GM12878 (cell line): ENCODE measurements at regions not wholly inside any gene's neighbourhood (a gene's known extent, or its start where the extent isn't known, plus 50 kb on each side); places are given as distances from the start of the nearest gene placed in this dataset.

ENCODE experiments used
- CUX1 ChIP-seq: IDR thresholded peaks from 2 replicates; pipeline ENCODE4 v1.6.1; 2012; ENCODE audit warnings: improper control_type of control experiment, low read depth, low read length; ENCODE audit not compliant: insufficient replicate concordance
- ELK1 ChIP-seq: IDR thresholded peaks from 2 replicates; pipeline ENCODE4 v1.6.1; 2012; ENCODE audit warnings: low read depth, low read length, improper control_type of control experiment
- HDAC2 ChIP-seq: fragments of 200-600 bp; sonication (generic); IDR thresholded peaks from 2 replicates; pipeline ENCODE4 v1.6.1; 2017
- MTA3 ChIP-seq: IDR thresholded peaks from 2 replicates; pipeline ENCODE4 v1.6.1; 2012; ENCODE audit warnings: low read length, inconsistent platforms, borderline replicate concordance
- STAT1 ChIP-seq: fragments of 450-650 bp; conservative IDR thresholded peaks from 2 replicates; pipeline ENCODE4 v1.6.1; 2014; ENCODE audit warnings: antibody characterized with exemption, mild to moderate bottlenecking
- TF ChIP-seq, protein P1 (sequence below): fragments of 450-650 bp; IDR thresholded peaks from 2 replicates; pipeline ENCODE4 v1.6.1; 2016; ENCODE audit warnings: mild to moderate bottlenecking

DNA sequence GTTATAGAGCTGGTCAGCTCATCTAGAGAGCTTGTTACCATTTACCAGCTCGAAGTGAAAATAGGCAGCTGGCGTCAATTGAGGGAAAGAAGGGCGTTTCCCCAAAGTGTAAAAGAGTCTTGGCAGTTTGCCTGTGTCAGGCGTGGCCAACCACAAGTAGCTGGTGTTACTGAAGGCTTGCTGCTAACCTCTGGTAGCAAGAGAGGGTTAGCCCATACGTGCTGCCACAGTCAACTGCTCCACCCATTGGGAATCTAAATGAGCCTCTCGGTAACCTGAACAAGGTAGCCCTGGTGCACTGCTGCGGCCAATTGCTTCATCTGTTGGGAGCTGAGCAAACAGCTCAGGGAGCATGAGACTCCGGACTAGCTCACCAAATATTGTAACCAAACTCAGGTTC lies 314.9 kb upstream of the SLITRK5 start (continued):
- no peak for TF ChIP-seq CUX1
- TF ChIP-seq, protein P1, sequence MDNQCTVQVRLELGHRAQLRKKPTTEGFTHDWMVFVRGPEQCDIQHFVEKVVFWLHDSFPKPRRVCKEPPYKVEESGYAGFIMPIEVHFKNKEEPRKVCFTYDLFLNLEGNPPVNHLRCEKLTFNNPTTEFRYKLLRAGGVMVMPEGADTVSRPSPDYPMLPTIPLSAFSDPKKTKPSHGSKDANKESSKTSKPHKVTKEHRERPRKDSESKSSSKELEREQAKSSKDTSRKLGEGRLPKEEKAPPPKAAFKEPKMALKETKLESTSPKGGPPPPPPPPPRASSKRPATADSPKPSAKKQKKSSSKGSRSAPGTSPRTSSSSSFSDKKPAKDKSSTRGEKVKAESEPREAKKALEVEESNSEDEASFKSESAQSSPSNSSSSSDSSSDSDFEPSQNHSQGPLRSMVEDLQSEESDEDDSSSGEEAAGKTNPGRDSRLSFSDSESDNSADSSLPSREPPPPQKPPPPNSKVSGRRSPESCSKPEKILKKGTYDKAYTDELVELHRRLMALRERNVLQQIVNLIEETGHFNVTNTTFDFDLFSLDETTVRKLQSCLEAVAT, result no peak
- no peak for TF ChIP-seq MTA3
- no peak for TF ChIP-seq ELK1
- TF ChIP-seq HDAC2, result no peak
- no peak for TF ChIP-seq STAT1
